Karpas-422 (cell line): ENCODE measurements at regions not wholly inside any gene's neighbourhood (a gene's known extent, or its start where the extent isn't known, plus 50 kb on each side); places are given as distances from the start of the nearest gene placed in this dataset.
"Not testable (repeated sequence)": the region's sequence is repeated elsewhere in the genome, so short reads cannot be mapped to it uniquely, and the experiment has no call there.

Experiments used
- DNase-seq: peaks from one replicate; pipeline ENCODE4 v3.0.0-alpha.2; 2015
- H2AFZ ChIP-seq: fragments of 200-600 bp; sonication (generic); 2 replicates; pipeline ENCODE4 v1.6.1; 2014; ENCODE audit warnings: antibody characterized with exemption, low read length, mixed read lengths
- H3K27ac ChIP-seq: fragments of 200-600 bp; sonication (generic); 2 replicates; pipeline ENCODE4 v1.5.1; 2014; ENCODE audit warnings: mild to moderate bottlenecking, low read length, moderate library complexity
- H3K27me3 ChIP-seq: fragments of 200-600 bp; sonication (generic); 2 replicates; pipeline ENCODE4 v1.6.1; 2014; ENCODE audit warnings: low read length, mixed read lengths
- H3K36me3 ChIP-seq: fragments of 200-600 bp; sonication (generic); 2 replicates; pipeline ENCODE4 v1.6.1; 2014; ENCODE audit warnings: low read length, mixed read lengths; ENCODE audit not compliant: insufficient read depth
- H3K4me1 ChIP-seq: fragments of 200-600 bp; sonication (generic); 2 replicates; pipeline ENCODE4 v1.6.1; 2014; ENCODE audit warnings: mild to moderate bottlenecking, low read length, mixed read lengths
- H3K4me2 ChIP-seq: fragments of 200-600 bp; sonication (generic); 2 replicates; pipeline ENCODE4 v1.6.1; 2014; ENCODE audit warnings: low read length, low read depth, mild to moderate bottlenecking; ENCODE audit not compliant: poor library complexity, severe bottlenecking
- H3K4me3 ChIP-seq: fragments of 200-600 bp; sonication (generic); 2 replicates; pipeline ENCODE4 v1.5.1; 2014; ENCODE audit warnings: mild to moderate bottlenecking, antibody characterized with exemption, low read length, mixed read lengths
- H3K79me2 ChIP-seq: fragments of 200-600 bp; sonication (generic); 2 replicates; pipeline ENCODE4 v1.6.1; 2014; ENCODE audit warnings: mild to moderate bottlenecking, low read length, mixed read lengths
- H3K9ac ChIP-seq: fragments of 200-600 bp; sonication (generic); 2 replicates; pipeline ENCODE4 v1.6.0; 2014; ENCODE audit warnings: low read length
- H3K9me2 ChIP-seq: fragments of 200-600 bp; sonication (generic), shearing (Covaris generic); replicated peaks from 2 replicates; pipeline ENCODE4 v1.6.0; 2014; ENCODE audit warnings: mild to moderate bottlenecking, low read length, moderate library complexity; ENCODE audit not compliant: insufficient read depth
- H3K9me3 ChIP-seq: fragments of 300-700, 200-600 bp; sonication (generic); 2 replicates; pipeline ENCODE4 v1.6.1; 2014; ENCODE audit warnings: low read length, mixed read lengths
- H4K20me1 ChIP-seq: fragments of 200-600 bp; sonication (generic); 2 replicates; pipeline ENCODE4 v1.6.1; 2014; ENCODE audit warnings: mild to moderate bottlenecking, antibody characterized with exemption, low read length, low read depth; ENCODE audit not compliant: insufficient read depth

GRCh38 chr2:199543606-199544172, 86.0 kb upstream of the SATB2 start:
- no peaks in the 10 kb centered on the region for H4K20me1 ChIP-seq
- H3K36me3 ChIP-seq = no peaks in the 10 kb centered on the region
- no peak overlapping the region for H2AFZ ChIP-seq
- no peaks in the 10 kb centered on the region for H3K4me1 ChIP-seq
- H3K9me2 ChIP-seq = no peaks in the 10 kb centered on the region
- no peak overlapping the region for H3K9ac ChIP-seq
- no peaks in the 10 kb centered on the region for H3K79me2 ChIP-seq
- no peak overlapping the region for H3K4me3 ChIP-seq
- DNase-seq = no peak
- H3K27me3 ChIP-seq = no peaks in the 10 kb centered on the region
- H3K9me3 ChIP-seq = no peaks in the 10 kb centered on the region
- no peak overlapping the region for H3K27ac ChIP-seq
- no peak overlapping the region for H3K4me2 ChIP-seq

GRCh38 chr2:199535445-199536177, 77.9 kb upstream of the SATB2 start:
- Histone ChIP-seq H3K9ac (no peak overlapping the region), H3K4me2 (no peak overlapping the region), H3K27ac (no peak overlapping the region), H2AFZ (no peak overlapping the region), H4K20me1 (no peaks in the 10 kb centered on the region), H3K79me2 (no peaks in the 10 kb centered on the region), H3K36me3 (no peaks in the 10 kb centered on the region), H3K4me1 (no peaks in the 10 kb centered on the region), H3K9me2 (no peaks in the 10 kb centered on the region), H3K27me3 (no peaks in the 10 kb centered on the region), H3K4me3 (no peak overlapping the region), H3K9me3 (no peaks in the 10 kb centered on the region)
- DNase-seq = no peak

- not testable (repeated sequence) for H3K9me3 ChIP-seq, H3K27ac ChIP-seq, H3K4me3 ChIP-seq
Measured at GRCh38 chr2:199533873-199534272, 76.1 kb upstream of the SATB2 start.

GRCh38 chr2:199527071-199527470, 69.3 kb upstream of the SATB2 start:
- Histone ChIP-seq H3K27ac (no peak overlapping the region), H3K4me3 (no peak overlapping the region), H4K20me1 (no peaks in the 10 kb centered on the region), H3K79me2 (no peaks in the 10 kb centered on the region), H3K36me3 (no peaks in the 10 kb centered on the region), H3K4me1 (no peaks in the 10 kb centered on the region), H3K9me3 (no peaks in the 10 kb centered on the region), H3K27me3 (no peaks in the 10 kb centered on the region), H3K4me2 (no peak overlapping the region), H3K9me2 (no peaks in the 10 kb centered on the region), H2AFZ (no peak overlapping the region), H3K9ac (no peak overlapping the region)
- DNase-seq = no peak

More at GRCh38 chr2:199533873-199534272, 76.1 kb upstream of the SATB2 start:
- not testable (repeated sequence) for DNase-seq, H4K20me1 ChIP-seq, H3K9me2 ChIP-seq, H3K36me3 ChIP-seq, H3K4me1 ChIP-seq, H3K9ac ChIP-seq, H2AFZ ChIP-seq, H3K79me2 ChIP-seq, H3K27me3 ChIP-seq, H3K4me2 ChIP-seq

- DNase-seq = no peak
- Histone ChIP-seq H3K4me1 (no peaks in the 10 kb centered on the region), H2AFZ (no peak overlapping the region), H3K9ac (no peak overlapping the region), H3K79me2 (no peaks in the 10 kb centered on the region), H3K27me3 (no peaks in the 10 kb centered on the region), H3K4me2 (no peak overlapping the region), H4K20me1 (no peaks in the 10 kb centered on the region), H3K27ac (no peak overlapping the region), H3K36me3 (no peaks in the 10 kb centered on the region), H3K9me2 (no peaks in the 10 kb centered on the region), H3K4me3 (no peak overlapping the region), H3K9me3 (no peaks in the 10 kb centered on the region)
Measured at GRCh38 chr2:199524689-199525574, 67.2 kb upstream of the SATB2 start.

- no peaks in the 10 kb centered on the region for H3K9me3 ChIP-seq
- no peak overlapping the region for H3K4me2 ChIP-seq
- no peaks in the 10 kb centered on the region for H4K20me1 ChIP-seq
- no peak overlapping the region for H2AFZ ChIP-seq
- no peak overlapping the region for H3K27ac ChIP-seq
- H3K9ac ChIP-seq = no peak overlapping the region
- DNase-seq = no peak
- H3K27me3 ChIP-seq = no peaks in the 10 kb centered on the region; the same call in 1 of the 2 replicates
- H3K9me2 ChIP-seq = no peaks in the 10 kb centered on the region
- no peaks in the 10 kb centered on the region for H3K36me3 ChIP-seq
- H3K4me3 ChIP-seq = no peak overlapping the region
- H3K4me1 ChIP-seq = no peaks in the 10 kb centered on the region
- no peaks in the 10 kb centered on the region for H3K79me2 ChIP-seq
Measured at GRCh38 chr2:199509403-199509802, 51.7 kb upstream of the SATB2 start.
